ENCODE measurements at regions not wholly inside any gene's neighbourhood (a gene's known extent, or its start where the extent isn't known, plus 50 kb on each side); places are given as distances from the start of the nearest gene placed in this dataset.

GRCh38 chr1:105483436-105483835, 1573.0 kb upstream of the PRMT6 start:
- TF ChIP-seq, protein P1, sequence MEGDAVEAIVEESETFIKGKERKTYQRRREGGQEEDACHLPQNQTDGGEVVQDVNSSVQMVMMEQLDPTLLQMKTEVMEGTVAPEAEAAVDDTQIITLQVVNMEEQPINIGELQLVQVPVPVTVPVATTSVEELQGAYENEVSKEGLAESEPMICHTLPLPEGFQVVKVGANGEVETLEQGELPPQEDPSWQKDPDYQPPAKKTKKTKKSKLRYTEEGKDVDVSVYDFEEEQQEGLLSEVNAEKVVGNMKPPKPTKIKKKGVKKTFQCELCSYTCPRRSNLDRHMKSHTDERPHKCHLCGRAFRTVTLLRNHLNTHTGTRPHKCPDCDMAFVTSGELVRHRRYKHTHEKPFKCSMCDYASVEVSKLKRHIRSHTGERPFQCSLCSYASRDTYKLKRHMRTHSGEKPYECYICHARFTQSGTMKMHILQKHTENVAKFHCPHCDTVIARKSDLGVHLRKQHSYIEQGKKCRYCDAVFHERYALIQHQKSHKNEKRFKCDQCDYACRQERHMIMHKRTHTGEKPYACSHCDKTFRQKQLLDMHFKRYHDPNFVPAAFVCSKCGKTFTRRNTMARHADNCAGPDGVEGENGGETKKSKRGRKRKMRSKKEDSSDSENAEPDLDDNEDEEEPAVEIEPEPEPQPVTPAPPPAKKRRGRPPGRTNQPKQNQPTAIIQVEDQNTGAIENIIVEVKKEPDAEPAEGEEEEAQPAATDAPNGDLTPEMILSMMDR (IDR thresholded peaks at IDR 0.05; ENCODE audit: extremely low read depth in 1 of 2, insufficient read depth in 1 of 2, low read depth in 1 of 2, low read length in 2 of 2), result no peak
- TF ChIP-seq EZH2 (IDR thresholded peaks at IDR 0.05; ENCODE audit: borderline replicate concordance, low read depth, low read length, severe bottlenecking), result no peak
- TF ChIP-seq JUN (IDR thresholded peaks at IDR 0.05; ENCODE audit: borderline replicate concordance, insufficient read depth, insufficient read length, low read depth), result no peak
- no peak for TF ChIP-seq POLR2A (IDR thresholded peaks at IDR 0.05; ENCODE audit: low read depth, low read length)
- no peak for TF ChIP-seq FOS (IDR thresholded peaks at IDR 0.05; ENCODE audit: borderline replicate concordance, insufficient read depth, low read length)
- TF ChIP-seq POLR2AphosphoS5 (IDR thresholded peaks at IDR 0.05; ENCODE audit: insufficient read depth, low read depth, low read length), result no peak

Measured in endothelial cell of umbilical vein (primary cell).